HEK293T (cell line): ENCODE measurements at regions not wholly inside any gene's neighbourhood (a gene's known extent, or its start where the extent isn't known, plus 50 kb on each side); places are given as distances from the start of the nearest gene placed in this dataset.

ENCODE experiments used
- BHLHE40 ChIP-seq: fragments of 450-650 bp; IDR thresholded peaks from 2 replicates; pipeline ENCODE4 v1.6.1; 2016; ENCODE audit warnings: mild to moderate bottlenecking, moderate library complexity, borderline replicate concordance
- FOXA1 ChIP-seq: fragments of 450-650 bp; IDR thresholded peaks from 2 replicates; pipeline ENCODE4 v1.6.1; 2016; ENCODE audit warnings: mild to moderate bottlenecking
- FOXM1 ChIP-seq: fragments of 450-650 bp; IDR thresholded peaks from 2 replicates; pipeline ENCODE4 v1.6.1; 2017; ENCODE audit warnings: mild to moderate bottlenecking, borderline replicate concordance
- HDGF ChIP-seq: fragments of 450-650 bp; IDR thresholded peaks from 2 replicates; pipeline ENCODE4 v1.6.1; 2017; ENCODE audit warnings: antibody characterized with exemption, borderline replicate concordance
- NFRKB ChIP-seq: fragments of 450-650 bp; IDR thresholded peaks from 2 replicates; pipeline ENCODE4 v1.6.1; 2016; ENCODE audit warnings: mild to moderate bottlenecking, moderate library complexity
- SP1 ChIP-seq: fragments of 450-650 bp; IDR thresholded peaks from 2 replicates; pipeline ENCODE4 v1.6.1; 2017
- TARDBP ChIP-seq: fragments of 450-650 bp; IDR thresholded peaks from 2 replicates; pipeline ENCODE4 v1.6.1; 2016
- ZNF384 ChIP-seq: fragments of 450-650 bp; IDR thresholded peaks from 2 replicates; pipeline ENCODE4 v1.6.1; 2016

- no peak for TF ChIP-seq TARDBP
- no peak for TF ChIP-seq FOXM1
- TF ChIP-seq HDGF: no peak
- no peak for TF ChIP-seq SP1
- TF ChIP-seq ZNF384: no peak
- no peak for TF ChIP-seq FOXA1
- no peak for TF ChIP-seq NFRKB
- no peak for TF ChIP-seq BHLHE40
These were observed 581.5 kb upstream of the CA10 start for GRCh38 chr17:52740006-52740405.
